Fibroblast of skin of right biceps (primary cell): ENCODE measurements at regions not wholly inside any gene's neighbourhood (a gene's known extent, or its start where the extent isn't known, plus 50 kb on each side); places are given as distances from the start of the nearest gene placed in this dataset.
"Not testable (repeated sequence)": the region's sequence is repeated elsewhere in the genome, so short reads cannot be mapped to it uniquely, and the experiment has no call there.

Experiments
- DNase-seq: peaks from one replicate; pipeline ENCODE4 v3.0.0-alpha.2; 2013

DNA sequence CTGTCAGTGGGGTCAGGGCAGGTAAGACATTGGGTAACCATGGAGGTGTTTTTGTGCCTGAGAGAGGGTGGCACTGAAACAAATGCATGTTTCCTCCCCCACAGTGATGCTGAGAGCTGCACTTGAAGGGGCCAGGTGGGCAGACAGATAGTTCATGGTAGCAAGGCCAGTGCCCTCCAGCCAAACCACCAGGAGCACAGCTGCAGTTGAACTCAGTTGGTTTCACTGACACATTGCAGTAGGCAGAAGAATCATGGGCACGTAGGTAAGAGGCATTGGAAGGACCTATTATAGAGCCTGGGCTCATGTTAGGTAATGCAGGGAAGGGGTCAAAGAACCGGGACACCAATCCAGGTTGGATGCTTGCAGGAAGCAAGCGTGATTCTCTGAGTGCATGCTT is 93.2 kb upstream of the ARL4C start:
- DNase-seq, result no peak

DNA sequence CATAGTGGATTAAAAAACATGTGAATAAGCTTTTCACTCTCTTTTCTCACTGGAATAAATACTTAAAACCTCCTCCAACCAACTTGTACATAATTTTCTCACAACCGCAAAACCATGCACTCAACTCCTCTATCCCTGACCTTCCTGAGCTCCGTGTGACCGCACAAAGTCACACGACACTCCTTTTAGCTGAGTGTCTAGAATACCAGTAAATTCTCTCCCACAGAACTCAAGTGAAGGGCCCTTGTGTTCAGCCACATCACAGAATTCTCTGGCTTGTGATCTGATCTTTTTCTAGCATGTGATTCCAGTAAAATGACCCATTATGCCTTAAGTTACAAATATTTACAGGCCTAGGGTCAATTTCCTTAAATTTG is 91.2 kb upstream of the ARL4C start:
- DNase-seq, result no peak

DNA sequence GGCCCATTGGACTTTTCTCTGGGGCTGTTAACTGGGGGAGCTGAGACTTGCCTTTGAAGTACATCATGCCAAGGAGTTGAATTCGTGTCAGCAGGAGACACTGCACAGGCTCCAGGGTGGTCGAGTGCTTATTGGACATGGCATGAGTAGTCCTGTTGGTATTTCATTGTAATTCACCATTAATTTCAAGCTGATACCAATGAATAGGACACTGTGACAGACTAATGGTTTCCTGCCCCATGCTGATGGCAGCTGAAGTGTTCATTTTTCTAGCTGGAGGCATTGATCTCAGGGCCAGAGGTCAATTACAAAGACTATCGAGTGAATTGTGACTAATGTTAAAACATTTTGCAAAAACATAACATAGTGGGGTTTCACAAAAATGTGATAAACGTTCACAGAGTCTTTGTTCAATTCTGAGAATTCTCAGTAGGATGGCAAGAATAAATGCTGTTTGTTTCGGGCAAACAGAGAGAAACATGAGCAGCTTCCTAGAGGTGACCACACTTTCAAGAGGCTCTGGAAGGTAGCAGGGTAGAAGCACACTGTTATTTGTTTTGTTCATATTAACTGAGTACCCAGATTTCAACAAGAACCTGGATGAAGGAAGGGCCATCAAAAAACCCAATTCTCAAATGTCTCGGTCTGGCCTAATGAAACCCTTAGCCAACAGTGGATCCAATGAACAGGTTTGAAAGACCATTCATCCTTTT is 90.6 kb upstream of the ARL4C start:
- peak; percentile 78 for DNase-seq

DNA sequence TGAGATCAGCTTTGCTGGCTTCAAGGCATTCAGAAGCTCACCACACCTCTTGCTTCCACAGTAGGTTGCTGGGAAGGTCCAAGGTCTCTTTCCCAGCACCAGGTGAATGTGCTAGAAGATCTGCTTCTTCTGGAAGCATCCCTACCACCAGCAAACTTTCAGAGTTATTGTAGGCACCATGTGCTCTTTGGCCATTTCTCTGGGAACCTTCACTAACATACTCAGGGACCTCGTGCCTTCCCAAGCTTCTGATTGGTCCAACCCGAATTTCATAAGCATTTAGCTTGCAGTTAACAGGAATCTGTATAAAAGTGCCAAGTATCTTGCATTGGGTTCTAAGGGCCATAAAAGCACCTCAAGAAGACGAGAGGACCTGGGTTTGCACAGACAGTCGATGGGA is 86.5 kb upstream of the ARL4C start:
- DNase-seq, result no peak

DNA sequence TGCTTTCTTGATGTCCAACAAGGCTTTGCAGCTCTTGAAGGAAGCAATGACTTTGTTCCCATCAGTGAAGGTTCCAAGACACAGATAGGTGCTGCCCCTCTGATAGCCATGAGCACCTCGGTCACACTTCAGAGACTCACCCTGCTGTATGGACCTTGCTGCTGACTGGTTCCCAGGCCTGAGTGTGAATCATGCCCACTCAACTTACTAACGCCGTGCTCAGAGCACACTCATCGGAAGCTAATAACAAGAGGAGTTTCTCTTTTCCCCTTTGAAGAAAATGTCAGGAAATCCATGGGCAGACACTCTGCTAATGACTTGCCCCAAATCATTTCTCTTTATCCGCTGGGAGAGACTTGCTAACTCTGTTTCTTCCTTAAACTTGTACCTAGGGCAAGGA is 83.8 kb upstream of the ARL4C start:
- no peak for DNase-seq

DNA sequence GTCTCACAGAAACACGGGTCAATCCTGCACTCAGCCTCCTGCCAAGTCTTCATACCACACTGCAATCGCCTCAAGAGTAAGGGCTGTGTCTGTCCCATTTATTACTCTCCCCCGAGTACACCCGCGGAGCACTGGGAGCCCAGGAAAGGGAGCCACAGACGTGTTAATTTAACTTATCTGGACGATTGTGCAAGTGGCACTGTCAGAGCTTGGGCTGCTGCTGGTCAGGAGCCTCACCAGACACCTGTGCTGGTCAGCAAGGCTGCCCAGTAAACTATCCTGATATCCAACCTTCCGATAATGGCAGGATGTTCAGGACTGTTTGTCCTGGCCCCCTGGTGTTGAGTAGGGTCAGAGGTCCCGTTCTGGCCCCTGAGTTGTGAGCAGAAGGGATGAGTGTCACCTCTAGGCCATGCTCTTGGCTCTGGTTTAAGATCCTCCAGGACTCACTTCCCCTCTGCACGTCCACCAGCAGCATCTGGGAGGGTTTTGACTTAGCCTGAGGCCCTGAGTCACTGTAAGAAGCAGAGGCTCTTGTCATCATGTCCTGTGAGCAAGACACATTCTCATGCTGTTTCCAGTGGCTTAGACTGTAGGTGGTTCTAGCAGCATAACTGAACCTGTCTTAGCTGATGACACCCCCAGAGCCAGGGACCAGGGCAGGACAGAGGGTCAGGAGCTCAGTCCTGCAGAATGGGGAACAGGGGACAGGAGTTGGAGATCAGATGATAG is 82.5 kb upstream of the ARL4C start:
- DNase-seq, result peak; percentile 57

DNA sequence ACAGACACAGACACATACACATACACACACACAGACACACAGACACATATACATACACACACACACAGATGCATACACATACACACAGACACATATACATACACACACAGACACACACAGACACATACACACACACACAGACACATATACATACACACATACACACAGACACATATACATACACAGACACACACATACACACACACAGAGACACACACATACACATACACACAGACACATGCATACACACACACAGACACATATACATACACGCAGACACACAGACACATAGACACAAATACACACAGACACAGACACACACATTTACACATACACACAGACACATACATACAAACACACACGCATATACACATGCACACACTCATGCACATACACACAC is 81.5 kb upstream of the ARL4C start:
- no peak for DNase-seq

DNA sequence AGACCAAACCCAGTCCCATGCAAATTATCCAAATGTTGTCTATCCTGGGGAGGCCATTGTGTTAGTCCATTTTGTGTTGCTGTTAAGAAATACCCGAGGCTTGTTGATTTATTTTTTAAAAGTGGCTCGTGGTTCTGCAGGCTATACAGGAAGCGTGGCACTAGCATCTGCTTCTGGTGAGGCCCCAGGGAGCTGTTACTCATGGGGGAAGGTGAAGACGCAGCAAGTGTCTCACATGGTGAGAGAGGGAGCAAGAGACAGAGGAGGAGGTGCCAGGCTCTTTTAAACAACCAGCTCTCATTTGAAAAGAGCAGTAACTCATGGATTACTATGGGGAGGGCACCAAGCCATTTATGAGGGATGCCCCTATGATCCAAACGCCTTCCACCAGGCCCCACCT is 80.3 kb upstream of the ARL4C start:
- no peak for DNase-seq

DNA sequence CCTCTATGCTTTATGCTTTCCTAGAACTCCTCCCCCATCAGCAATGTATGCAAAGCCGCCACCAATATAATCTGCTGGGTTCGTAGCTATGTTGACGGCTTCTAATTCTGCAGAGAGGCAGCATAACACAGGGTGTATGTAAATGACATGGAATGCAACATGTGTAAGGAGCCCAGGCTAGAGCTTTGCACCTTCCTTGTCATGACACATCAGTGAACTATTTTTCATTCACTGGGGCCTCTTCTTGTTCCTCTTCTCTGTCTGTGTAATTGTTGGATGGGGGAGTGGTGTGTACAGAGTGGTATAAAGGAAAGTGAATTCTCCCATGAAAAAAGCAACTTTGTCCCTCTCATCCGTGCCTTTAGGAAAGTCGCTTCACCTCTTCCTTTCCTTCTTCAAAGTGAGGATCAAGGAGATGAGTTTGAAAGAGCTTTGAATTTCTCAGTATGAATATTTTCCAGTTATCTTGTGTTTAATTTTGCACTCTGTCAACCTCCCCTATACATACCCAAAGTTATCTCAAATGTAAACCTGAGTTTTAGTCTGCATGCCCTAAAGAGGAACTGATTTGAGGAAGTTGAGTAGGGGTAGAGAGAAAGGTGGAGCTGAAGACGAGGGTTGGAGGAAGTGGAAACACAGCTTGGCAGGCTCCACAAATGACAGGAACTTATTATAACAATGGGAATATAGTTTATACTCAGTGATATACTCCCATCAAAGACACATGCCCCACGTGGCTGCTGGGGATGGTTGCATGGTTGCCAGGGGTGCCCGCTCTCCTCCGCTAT is 74.9 kb upstream of the ARL4C start:
- peak; percentile 69 for DNase-seq

DNA sequence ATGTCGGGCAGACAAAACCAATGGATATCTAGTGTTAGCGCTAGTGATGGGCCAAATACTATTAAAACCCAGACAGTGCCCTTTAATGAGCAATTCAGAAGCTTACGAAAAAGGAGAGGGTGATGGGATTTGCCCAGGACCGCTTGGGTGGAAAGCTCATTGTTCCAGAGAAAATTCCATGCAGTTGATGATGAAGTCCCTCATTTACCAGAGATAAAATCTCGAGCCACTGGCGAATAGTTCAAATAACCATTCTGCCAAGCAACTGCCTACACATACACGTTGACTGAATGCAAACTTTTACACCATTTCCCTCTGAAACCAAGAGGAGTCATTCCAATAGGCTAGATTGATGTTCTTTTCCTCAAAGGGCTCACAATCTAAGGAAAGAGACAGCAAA is 73.6 kb upstream of the ARL4C start:
- no peak for DNase-seq

DNA sequence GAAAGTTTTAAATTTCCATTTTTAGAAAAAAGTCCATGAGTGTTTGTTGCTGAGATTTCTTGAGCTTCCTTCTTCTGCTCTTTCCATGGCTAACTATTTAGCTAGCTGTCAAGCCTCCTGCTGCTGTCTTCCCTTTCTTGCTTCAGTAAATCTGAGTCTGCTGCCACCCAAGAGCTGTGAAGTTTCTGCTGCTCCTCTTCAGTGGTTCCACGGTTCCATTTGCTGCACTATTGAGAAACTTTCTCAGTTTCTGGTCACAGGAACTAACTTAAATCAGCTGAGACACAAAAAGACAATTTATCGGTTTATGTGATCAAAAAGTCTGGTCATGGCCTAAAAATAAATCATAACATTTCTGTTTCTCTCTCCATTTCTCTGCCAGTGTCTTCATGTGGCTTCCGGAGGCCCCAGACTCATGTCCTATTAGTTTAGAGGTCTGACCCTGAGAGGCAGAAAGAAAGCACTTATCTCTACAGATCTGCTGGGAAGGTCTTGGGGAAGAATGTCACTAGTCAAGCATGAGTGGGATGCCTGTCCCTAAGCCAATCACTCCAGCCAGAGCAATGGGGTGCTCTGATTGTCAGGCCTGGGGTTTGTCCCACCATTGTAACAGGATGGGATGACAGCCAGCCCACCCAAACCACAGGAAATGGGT is 73.0 kb upstream of the ARL4C start:
- DNase-seq, result no peak

DNA sequence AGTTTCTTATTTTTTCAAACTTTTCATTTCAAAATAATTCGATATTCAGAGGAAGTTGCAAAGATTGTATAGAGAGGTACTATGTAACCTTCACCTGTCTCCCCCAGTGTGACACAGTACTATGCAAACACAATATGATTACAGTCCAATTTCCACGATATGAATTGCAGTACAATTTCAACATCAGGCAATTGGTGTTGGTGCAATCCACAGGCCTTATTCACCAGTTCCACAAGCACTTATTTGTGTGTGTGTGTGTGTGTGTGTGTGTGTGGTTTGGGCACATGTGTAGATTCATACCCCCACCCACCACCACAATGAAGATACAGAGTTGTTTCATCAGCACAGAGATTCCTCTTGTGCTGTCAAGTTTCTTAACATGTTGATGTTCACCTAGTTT is 69.7 kb upstream of the ARL4C start:
- no peak for DNase-seq

DNA sequence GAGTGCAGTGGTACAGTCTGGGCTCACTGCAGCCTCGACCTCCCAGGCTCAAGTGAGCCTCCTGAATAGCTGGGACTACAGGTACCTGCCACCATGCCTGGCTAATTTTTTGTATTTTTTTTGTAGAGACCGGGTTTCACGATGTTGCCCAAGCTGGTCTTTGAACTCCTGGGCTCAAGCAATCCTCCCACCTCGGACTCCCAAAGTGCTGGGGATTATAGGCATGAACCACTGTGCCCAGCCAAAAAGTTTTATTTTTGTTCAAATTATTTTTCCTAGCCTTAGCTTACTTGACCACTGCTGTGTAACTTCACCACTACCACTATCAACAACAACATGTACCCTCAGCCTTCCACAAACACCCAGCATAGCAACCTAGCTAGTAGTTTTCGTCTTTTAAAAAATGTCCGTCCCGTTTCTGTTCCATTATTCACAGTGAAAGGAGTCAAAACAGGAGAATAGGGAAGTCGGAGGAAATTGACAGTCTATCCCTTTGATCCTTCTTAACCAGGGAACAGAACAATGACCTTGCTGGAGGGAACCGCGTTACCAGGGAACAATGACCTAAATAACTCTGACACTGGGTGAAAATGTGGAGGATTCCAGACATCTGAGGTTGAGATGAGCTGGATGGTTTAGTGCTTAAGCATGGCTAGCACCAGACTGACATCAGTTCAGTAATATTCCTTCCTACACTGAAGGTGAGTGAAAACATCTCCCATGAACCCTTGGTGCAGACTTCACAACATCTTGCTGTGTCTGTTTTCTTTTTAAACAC is 69.2 kb upstream of the ARL4C start:
- DNase-seq, result no peak

DNA sequence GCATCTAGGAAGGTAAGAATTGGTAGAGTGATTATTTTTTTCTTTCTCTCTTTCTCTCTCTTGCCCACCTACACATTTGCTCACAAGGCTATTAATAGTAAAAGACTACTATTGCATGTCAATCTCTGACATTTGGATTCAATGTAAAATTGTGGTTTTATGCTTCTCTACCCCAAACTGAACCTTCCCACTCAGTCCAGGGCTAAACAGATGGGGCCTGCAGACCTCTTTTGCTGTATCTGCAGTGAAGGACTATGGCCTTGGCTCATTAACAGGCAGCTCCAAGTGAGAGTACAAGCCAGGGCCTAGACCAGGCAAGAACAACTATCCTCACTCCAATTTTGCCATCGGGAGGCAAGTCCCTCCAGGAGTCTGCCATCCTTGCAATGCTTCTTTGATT is 68.3 kb upstream of the ARL4C start:
- DNase-seq, result no peak

DNA sequence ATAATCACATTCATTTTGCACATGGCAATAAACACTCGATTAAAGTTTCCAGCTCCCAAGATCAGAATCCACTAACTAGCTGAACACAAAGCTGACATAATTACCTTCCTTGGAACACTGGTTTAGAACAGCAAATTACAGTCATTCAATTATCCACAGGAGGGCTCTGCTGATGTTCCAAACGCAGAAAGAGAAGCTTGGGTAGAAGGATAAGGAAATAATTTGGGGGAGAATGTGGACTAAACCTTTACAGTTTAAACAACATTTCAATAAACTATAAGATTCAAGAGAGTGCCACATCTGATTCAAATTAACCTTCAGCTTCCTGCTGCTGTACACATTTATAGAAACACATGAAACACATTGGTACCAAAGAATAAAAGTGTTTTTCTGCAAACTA is 67.8 kb upstream of the ARL4C start:
- peak; percentile 72 for DNase-seq

DNA sequence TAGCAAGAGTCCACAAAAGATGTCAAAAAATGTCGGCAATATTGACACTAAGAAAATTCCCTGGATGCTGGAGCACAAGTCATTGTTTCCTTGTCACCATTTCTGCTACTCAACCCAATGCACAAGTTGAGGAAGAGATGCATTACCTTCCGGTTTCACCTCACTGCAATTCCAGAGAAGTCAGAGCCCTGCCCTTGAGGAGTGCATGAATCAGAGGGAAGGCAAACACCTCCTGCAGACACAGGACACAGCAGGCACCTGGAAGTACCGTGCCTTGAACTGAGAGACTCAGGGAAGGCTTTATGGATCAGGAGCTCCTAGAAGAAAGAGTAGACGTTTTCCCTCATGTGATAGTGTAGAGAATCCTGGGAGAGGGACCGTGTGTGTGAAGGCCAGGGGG is 62.7 kb upstream of the ARL4C start:
- DNase-seq, result no peak

DNA sequence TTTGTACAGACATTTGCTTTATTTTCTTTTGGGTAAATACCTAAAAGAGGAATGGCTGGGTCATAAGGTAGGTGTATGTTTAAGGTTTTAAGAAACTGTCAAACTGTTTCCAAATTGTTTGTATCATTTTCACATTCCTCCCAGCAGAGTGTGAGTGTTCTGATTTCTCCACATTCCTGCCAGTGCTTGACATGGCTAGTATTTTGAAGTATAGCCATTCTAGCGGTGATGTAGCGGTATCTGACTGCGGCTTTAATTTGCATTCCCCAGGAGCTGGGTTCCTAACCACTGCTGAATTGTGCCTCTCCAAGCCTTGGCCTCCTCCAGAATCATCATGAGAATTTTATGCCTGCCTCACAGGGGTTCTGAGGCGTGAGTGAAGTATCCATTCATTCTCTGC is 61.8 kb upstream of the ARL4C start:
- peak; percentile 57 for DNase-seq

DNA sequence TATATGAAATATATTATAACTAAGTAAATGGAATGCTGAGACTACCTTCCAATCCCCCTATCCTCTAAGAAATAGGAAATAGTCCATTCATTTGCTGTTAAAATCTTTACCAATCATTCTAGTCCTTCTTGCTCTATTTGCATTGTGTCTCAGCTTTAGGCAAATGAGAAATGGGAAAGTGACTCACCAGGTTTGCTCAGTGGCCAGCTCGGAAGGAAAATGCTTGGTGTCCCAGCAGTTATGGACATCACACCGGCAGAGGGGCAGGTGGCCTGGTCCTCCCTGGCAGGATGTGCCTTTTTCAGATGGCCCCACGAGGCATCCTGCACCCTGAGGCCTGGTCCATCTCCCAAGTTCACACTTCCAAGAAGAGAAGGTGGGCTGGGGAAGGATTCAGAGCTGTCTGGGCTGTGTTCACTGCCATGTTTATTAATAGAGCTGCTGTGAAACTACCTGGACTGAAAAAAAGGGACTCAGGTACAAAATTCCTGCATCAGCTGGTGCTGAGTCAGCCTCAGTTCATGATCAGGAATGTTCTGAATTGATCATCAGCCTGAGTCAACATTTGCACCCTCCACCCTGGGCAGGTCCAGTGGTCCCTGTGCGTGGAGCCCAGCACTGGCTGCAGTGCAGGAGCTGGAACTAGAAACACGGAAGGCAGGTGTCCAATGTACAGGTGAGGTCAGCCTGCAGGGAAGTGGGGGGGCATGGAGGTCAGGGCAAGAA is 60.1 kb upstream of the ARL4C start:
- DNase-seq, result no peak

DNA sequence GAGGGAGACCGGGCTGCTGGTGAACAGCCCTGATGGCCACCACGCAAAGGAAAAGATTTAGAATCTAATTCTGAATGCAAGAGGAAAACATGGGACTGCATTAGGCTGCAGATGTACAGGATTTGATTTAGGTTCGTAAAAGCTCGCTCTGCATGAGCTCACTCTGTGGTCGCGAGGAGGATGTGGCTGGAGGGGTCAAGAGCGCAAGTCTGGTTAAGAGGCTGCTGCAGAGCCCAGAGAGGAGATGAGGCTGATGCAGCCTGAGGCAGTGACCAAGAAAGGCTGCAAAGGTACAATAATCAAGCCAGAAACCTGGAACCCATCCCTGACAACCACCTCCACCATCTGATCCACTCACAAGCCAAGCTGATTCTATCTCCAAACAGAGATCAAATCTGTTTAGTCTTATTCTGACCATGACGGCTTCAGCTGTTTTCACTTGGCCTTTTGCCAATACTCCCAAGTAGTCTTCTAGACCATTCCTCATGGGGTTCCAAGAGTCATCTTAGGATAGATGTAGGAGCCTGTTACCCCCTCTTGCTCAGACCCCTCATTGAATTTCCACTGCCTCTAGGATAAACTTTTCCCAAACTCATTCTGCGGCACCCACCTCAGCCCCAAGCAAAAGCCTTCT is 58.9 kb upstream of the ARL4C start:
- peak; percentile 38 for DNase-seq

DNA sequence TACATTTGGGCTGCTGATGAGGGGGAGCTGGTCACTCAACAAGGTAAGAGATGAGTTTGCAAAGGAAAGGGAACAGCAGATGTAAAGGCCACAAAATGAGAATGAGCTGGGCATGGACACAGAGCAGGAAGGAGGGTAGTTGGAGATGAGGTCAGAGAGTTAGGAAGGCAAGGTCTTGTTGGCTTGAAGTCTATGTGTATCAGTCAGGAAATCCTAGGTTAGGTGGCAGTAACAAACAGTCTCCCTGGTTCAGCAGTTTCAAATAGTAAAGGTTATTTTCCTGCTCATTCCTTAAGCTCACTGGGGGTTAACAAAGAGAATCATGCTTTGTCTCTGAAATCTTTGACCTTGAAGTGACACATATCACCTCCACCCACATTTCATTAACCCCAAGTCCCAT is 58.3 kb upstream of the ARL4C start:
- DNase-seq, result no peak

DNA sequence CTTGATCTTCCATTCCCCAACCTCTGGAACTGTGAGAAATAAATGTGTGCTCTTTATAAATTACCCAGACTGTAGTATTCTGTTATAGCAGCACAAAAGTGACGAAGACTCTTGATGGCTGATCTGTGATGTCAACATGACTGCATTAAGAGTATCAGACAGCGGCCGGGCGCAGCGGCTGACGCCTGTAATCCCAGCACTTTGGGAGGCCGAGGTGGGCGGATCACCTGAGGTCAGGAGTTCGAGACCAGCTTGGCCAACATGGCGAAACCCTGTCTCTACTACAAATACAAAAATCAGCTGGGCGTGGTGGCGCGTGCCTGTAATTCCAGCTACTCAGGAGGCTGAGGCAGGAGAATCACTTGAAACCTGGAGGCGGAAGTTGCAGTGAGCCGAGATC is 56.3 kb upstream of the ARL4C start:
- DNase-seq, result not testable (repeated sequence)
